ENCODE measurements at regions not wholly inside any gene's neighbourhood (a gene's known extent, or its start where the extent isn't known, plus 50 kb on each side); places are given as distances from the start of the nearest gene placed in this dataset.
"Not testable (repeated sequence)": the region's sequence is repeated elsewhere in the genome, so short reads cannot be mapped to it uniquely, and the experiment has no call there.

GRCh38 chr2:128594651-128594910 lies 275.9 kb upstream of the HS6ST1 start:
- Histone ChIP-seq H3K9me3 (ENCODE audit: insufficient read depth, low read depth, low read length) (no peaks in the 10 kb centered on the region), H3K4me3 (ENCODE audit: low read length) (no peak overlapping the region), H3K36me3 (ENCODE audit: insufficient read depth, low read depth, low read length) (no peaks in the 10 kb centered on the region), H3K27ac (ENCODE audit: low read length) (no peak overlapping the region), H3K27me3 (ENCODE audit: insufficient read depth, low read length) (no peaks in the 10 kb centered on the region), H3K4me1 (ENCODE audit: insufficient read depth, low read length) (no peaks in the 10 kb centered on the region), H3K9ac (ENCODE audit: low read depth, low read length) (no peak overlapping the region)

- no peak overlapping the region for H3K9ac ChIP-seq (ENCODE audit: low read depth, low read length)
- no peak overlapping the region for H3K4me3 ChIP-seq (ENCODE audit: low read length)
- no peaks in the 10 kb centered on the region for H3K27me3 ChIP-seq (ENCODE audit: insufficient read depth, low read length)
- no peaks in the 10 kb centered on the region for H3K4me1 ChIP-seq (ENCODE audit: insufficient read depth, low read length)
- no peaks in the 10 kb centered on the region for H3K36me3 ChIP-seq (ENCODE audit: insufficient read depth, low read depth, low read length)
- H3K27ac ChIP-seq (ENCODE audit: low read length), result no peak overlapping the region
- H3K9me3 ChIP-seq (ENCODE audit: insufficient read depth, low read depth, low read length), result no peaks in the 10 kb centered on the region
Measured at GRCh38 chr2:128594953-128595677, 276.4 kb upstream of the HS6ST1 start.

DNA sequence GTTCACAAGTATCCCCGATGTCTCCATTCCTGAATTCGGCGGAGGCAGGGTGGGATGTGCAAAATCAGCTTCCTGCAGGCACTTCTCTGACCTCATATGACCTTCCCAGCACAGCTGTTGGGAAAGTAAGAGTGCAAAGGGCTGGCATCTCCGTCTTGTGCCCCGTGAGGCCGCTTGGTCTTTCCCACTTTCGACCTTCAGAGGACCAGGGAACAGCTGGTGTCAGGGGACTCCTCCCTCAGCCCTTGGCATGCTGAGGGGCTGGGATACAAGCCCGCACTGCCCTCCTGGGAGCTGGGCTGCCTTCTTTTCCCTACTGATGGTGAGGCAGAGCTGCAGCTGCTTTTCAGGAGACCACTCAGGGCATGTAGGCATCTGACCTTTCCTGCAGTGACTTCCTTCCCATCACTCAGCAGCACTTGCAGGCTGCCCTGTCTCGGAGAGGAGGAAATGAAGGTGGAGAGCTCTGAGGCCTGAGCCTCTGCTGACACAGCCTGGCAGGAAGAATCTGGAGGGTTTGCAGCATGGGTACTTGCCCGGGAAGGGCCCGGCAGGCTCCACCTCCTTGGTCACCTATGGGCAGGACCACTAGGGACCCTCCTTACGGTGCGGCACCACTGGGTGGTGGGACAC lies 277.2 kb upstream of the HS6ST1 start:
- Histone ChIP-seq H3K9me3 (ENCODE audit: insufficient read depth, low read depth, low read length) (no peaks in the 10 kb centered on the region), H3K27me3 (ENCODE audit: insufficient read depth, low read length) (no peaks in the 10 kb centered on the region), H3K36me3 (ENCODE audit: insufficient read depth, low read depth, low read length) (no peaks in the 10 kb centered on the region), H3K4me1 (ENCODE audit: insufficient read depth, low read length) (no peaks in the 10 kb centered on the region), H3K4me3 (ENCODE audit: low read length) (no peak overlapping the region), H3K9ac (ENCODE audit: low read depth, low read length) (no peak overlapping the region), H3K27ac (ENCODE audit: low read length) (no peak overlapping the region)

DNA sequence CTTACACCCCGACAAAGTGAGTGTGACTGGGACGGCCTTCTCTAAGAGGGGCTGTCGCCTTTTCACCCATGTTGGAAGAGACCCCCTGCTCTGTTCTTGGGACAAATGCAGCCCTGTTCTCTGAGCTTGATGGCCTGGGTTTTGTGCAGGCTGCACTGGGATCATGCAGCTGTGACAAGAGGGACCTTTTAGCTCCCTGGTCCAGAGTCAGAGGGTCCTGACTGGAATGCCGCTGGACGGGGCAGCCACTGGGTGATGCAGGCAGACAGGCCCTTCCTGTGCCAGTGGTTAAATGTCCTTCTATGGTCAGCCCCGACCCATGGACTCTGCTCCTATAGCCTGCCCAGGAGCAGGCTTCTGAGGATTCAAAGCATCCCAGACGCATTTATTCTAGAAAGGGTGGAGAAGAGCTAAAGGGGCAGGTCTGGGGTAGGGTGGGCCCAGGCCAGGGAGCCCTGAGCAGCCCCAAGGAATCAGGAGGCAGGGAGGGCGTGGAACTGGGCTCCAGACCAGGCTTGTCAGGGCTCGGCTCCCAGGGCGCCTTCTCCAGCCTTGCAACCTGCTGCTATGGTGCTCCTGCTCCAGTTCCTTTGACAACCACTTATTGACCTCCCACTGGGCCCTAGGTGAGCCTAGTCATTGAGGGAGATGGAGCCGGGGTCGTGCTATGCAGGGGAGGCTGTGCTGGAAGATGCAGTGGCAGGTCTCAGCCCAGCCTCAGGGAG lies 277.9 kb upstream of the HS6ST1 start:
- Histone ChIP-seq H3K27ac (ENCODE audit: low read length) (no peak overlapping the region), H3K9ac (ENCODE audit: low read depth, low read length) (no peak overlapping the region), H3K27me3 (ENCODE audit: insufficient read depth, low read length) (no peaks in the 10 kb centered on the region), H3K36me3 (ENCODE audit: insufficient read depth, low read depth, low read length) (no peaks in the 10 kb centered on the region), H3K9me3 (ENCODE audit: insufficient read depth, low read depth, low read length) (no peaks in the 10 kb centered on the region), H3K4me3 (ENCODE audit: low read length) (no peak overlapping the region), H3K4me1 (ENCODE audit: insufficient read depth, low read length) (no peaks in the 10 kb centered on the region)

DNA sequence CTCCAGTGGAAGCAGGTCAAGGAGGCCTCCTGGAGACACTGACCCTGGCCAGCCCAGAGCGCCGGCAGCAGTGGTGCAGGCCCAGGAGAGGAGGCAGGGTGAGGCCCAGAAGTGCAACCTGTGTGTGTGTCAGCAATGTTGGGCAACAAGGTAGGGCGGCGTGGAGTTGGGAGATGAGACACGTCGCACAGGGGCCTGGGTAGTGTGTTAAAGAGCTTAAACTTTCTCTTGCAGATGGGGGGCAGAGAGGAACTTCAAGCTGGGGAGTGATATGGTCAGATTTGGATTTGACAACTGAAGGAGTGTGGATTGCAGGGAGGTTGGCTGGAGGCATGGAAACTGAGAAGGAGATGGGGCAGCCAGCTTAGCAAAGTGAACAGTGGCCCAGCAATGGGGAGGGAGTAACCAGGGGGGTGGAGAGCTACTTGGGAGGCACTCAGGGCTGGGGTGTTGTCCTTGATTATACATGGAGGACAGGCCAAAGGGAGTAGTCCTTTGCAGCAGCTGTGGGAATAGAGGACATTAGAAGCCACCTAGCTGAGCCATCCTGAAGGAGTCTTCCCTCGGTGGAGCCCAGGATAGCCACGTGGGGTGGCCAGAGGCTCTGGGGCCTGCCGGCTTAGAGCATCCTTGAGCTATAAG lies 278.6 kb upstream of the HS6ST1 start:
- H3K36me3 ChIP-seq (ENCODE audit: insufficient read depth, low read depth, low read length), result no peaks in the 10 kb centered on the region
- H3K4me3 ChIP-seq (ENCODE audit: low read length), result no peak overlapping the region
- no peaks in the 10 kb centered on the region for H3K4me1 ChIP-seq (ENCODE audit: insufficient read depth, low read length)
- no peaks in the 10 kb centered on the region for H3K9me3 ChIP-seq (ENCODE audit: insufficient read depth, low read depth, low read length)
- H3K9ac ChIP-seq (ENCODE audit: low read depth, low read length), result no peak overlapping the region
- H3K27me3 ChIP-seq (ENCODE audit: insufficient read depth, low read length), result no peaks in the 10 kb centered on the region
- no peak overlapping the region for H3K27ac ChIP-seq (ENCODE audit: low read length)

DNA sequence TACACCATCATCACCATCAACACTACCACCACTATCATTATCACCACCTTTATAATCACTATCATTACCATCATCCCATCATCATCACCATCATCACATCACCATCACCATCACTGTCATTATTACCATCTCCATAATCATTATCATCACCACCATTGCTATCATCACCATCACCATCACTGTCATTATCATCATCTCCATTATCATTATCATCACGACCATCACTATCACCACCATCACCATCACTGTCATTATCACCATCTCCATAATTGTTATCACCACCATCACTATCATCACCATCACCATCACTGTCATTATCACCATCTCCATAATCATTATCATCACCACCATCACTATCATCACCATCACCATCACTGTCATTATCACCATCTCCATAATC lies 279.6 kb upstream of the HS6ST1 start:
- not testable (repeated sequence) for H3K36me3 ChIP-seq (ENCODE audit: insufficient read depth, low read depth, low read length); H3K4me3 ChIP-seq (ENCODE audit: low read length); H3K27ac ChIP-seq (ENCODE audit: low read length); H3K9ac ChIP-seq (ENCODE audit: low read depth, low read length); H3K27me3 ChIP-seq (ENCODE audit: insufficient read depth, low read length); H3K4me1 ChIP-seq (ENCODE audit: insufficient read depth, low read length); H3K9me3 ChIP-seq (ENCODE audit: insufficient read depth, low read depth, low read length)

GRCh38 chr2:128598862-128599441 lies 280.3 kb upstream of the HS6ST1 start:
- H3K27ac ChIP-seq (ENCODE audit: low read length), result no peak overlapping the region
- H3K27me3 ChIP-seq (ENCODE audit: insufficient read depth, low read length), result no peaks in the 10 kb centered on the region
- no peak overlapping the region for H3K9ac ChIP-seq (ENCODE audit: low read depth, low read length)
- H3K4me1 ChIP-seq (ENCODE audit: insufficient read depth, low read length), result no peaks in the 10 kb centered on the region
- no peaks in the 10 kb centered on the region for H3K36me3 ChIP-seq (ENCODE audit: insufficient read depth, low read depth, low read length)
- no peaks in the 10 kb centered on the region for H3K9me3 ChIP-seq (ENCODE audit: insufficient read depth, low read depth, low read length)
- H3K4me3 ChIP-seq (ENCODE audit: low read length), result no peak overlapping the region

- Histone ChIP-seq H3K36me3 (ENCODE audit: insufficient read depth, low read depth, low read length) (no peaks in the 10 kb centered on the region), H3K9me3 (ENCODE audit: insufficient read depth, low read depth, low read length) (no peaks in the 10 kb centered on the region), H3K4me3 (ENCODE audit: low read length) (no peak overlapping the region), H3K9ac (ENCODE audit: low read depth, low read length) (no peak overlapping the region), H3K27ac (ENCODE audit: low read length) (no peak overlapping the region), H3K4me1 (ENCODE audit: insufficient read depth, low read length) (no peaks in the 10 kb centered on the region), H3K27me3 (ENCODE audit: insufficient read depth, low read length) (no peaks in the 10 kb centered on the region)
Measured at GRCh38 chr2:128599700-128600099, 281.0 kb upstream of the HS6ST1 start.

- no peak overlapping the region for H3K4me3 ChIP-seq (ENCODE audit: low read length)
- no peaks in the 10 kb centered on the region for H3K9me3 ChIP-seq (ENCODE audit: insufficient read depth, low read depth, low read length)
- no peak overlapping the region for H3K27ac ChIP-seq (ENCODE audit: low read length)
- H3K9ac ChIP-seq (ENCODE audit: low read depth, low read length), result no peak overlapping the region
- no peaks in the 10 kb centered on the region for H3K36me3 ChIP-seq (ENCODE audit: insufficient read depth, low read depth, low read length)
- H3K4me1 ChIP-seq (ENCODE audit: insufficient read depth, low read length), result no peaks in the 10 kb centered on the region
- no peaks in the 10 kb centered on the region for H3K27me3 ChIP-seq (ENCODE audit: insufficient read depth, low read length)
Measured at GRCh38 chr2:128600581-128601297, 282.1 kb upstream of the HS6ST1 start.

- H3K27ac ChIP-seq (ENCODE audit: low read length), result no peak overlapping the region
- no peak overlapping the region for H3K9ac ChIP-seq (ENCODE audit: low read depth, low read length)
- H3K36me3 ChIP-seq (ENCODE audit: insufficient read depth, low read depth, low read length), result no peaks in the 10 kb centered on the region
- no peaks in the 10 kb centered on the region for H3K27me3 ChIP-seq (ENCODE audit: insufficient read depth, low read length)
- H3K4me1 ChIP-seq (ENCODE audit: insufficient read depth, low read length), result no peaks in the 10 kb centered on the region
- no peaks in the 10 kb centered on the region for H3K9me3 ChIP-seq (ENCODE audit: insufficient read depth, low read depth, low read length)
- H3K4me3 ChIP-seq (ENCODE audit: low read length), result no peak overlapping the region
Measured at GRCh38 chr2:128601298-128602037, 282.8 kb upstream of the HS6ST1 start.
